ENCODE measurements at regions not wholly inside any gene's neighbourhood (a gene's known extent, or its start where the extent isn't known, plus 50 kb on each side); places are given as distances from the start of the nearest gene placed in this dataset.

DNA sequence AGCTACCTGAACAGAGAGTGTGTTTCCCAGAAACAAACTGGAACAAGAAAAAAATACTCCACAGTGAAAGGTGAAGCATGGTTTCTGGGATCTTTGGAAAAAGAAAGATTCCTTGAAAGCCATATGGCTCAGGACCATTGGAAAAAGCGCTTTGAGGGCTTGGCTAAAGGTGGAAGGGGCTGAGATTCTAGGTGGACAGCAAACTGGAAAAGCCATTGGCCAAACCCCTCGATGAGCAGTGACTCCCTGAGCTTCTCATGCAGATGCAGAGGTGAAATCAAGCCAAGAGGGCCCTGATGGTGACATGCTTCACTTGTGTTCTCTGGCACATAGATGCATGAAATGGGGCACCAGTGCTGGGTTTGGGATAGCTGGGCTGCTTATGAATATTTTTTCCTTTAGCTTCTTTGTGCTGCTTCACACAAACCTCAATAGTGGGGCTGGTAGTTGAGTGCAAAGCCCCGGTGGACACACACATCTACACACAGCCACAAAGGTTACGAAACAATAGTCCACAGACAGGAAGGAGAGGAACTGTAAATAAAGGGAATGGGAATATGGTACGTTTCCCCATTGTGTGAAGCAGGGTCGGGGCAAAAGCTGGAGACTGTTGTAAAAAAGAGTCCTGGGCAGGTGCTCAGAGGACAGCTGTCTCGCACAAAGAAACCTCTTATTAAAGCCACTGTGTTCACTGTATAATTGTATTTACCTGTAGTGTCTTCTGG lies 117.8 kb downstream of the FOXA2 start:
- no peak for DNase-seq (ENCODE audit: low read depth)
- TF ChIP-seq, protein P1, sequence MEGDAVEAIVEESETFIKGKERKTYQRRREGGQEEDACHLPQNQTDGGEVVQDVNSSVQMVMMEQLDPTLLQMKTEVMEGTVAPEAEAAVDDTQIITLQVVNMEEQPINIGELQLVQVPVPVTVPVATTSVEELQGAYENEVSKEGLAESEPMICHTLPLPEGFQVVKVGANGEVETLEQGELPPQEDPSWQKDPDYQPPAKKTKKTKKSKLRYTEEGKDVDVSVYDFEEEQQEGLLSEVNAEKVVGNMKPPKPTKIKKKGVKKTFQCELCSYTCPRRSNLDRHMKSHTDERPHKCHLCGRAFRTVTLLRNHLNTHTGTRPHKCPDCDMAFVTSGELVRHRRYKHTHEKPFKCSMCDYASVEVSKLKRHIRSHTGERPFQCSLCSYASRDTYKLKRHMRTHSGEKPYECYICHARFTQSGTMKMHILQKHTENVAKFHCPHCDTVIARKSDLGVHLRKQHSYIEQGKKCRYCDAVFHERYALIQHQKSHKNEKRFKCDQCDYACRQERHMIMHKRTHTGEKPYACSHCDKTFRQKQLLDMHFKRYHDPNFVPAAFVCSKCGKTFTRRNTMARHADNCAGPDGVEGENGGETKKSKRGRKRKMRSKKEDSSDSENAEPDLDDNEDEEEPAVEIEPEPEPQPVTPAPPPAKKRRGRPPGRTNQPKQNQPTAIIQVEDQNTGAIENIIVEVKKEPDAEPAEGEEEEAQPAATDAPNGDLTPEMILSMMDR (conservative IDR thresholded peaks at IDR 0.05; ENCODE audit: low read depth, low read length), result no peak
- no peak overlapping the region for H3K4me3 ChIP-seq (ENCODE audit: low read length)

DNA sequence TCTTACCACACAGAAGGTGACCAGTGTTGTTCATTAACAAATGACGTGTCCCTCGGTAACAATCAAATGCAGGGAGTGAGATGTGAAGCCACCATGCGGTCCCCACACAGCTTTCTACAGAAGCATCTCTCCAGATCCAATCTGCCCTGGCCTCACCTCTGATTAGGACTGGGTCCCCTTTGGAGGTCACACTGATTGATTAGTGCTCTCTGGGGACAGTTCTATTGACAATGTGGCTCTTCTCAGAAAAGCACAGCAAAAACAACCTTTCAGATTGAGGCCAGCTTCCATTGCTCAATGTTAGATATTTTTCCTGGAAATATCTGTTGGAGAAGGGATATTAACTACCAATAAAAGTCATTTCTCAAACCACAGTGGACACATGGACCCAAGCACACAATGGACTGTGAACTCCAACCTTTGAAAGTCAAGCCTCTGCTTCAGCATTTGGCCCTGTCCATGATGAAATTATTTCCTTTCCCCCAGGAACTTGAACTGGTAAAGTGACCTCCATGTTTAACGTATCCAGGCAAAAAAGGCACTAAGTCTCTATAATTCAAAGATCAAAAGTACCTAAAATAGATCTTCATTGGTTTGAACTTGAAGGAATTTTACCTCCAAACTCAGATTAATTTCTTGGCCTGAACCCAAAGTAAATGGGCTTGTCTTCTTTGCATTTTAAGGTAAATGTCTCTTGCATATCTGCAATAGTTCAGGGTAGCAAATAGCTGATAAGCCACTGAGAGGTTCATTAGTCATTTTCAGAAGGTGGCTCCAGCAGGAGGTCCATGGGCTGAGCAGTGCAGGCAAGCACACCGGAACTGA lies 118.5 kb downstream of the FOXA2 start:
- TF ChIP-seq, protein P1 (conservative IDR thresholded peaks at IDR 0.05; ENCODE audit: low read depth, low read length), result no peak
- DNase-seq (ENCODE audit: low read depth), result no peak
- H3K4me3 ChIP-seq (ENCODE audit: low read length), result no peak overlapping the region

DNA sequence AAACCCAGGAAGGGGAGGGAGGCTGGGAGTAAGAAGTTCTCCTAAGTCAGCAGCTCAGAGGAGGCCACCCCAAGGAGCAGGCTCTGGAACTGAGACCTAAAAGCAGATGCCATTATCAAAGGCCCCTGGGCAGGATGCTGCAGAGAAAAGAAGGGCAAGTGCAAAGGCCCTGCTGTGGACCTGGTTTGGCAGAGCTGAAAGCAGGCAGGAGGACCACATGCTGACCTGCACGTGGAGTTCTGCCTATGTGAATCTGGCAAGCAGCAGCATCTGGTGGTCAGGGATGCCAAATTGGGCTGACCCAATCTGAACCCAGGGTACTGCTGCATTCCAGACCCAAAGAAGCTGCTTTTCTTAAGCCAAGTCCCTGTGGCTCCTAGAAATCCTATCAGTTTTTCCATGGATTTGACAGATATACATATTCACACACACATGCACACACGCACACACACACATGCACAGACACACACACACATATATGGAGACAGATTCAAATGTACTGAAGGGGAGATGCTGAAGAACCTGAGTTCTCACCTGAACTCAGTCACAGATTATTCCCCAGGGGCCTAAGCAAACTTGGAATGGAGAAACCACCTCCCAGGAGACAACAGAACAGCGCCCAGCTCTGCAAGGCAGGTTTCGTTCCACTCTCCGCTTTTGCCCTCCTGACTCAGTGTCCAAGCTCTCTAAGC lies 119.9 kb downstream of the FOXA2 start:
- no peak for DNase-seq (ENCODE audit: low read depth)
- no peak overlapping the region for H3K4me3 ChIP-seq (ENCODE audit: low read length)
- TF ChIP-seq, protein P1 (conservative IDR thresholded peaks at IDR 0.05; ENCODE audit: low read depth, low read length), result no peak

DNA sequence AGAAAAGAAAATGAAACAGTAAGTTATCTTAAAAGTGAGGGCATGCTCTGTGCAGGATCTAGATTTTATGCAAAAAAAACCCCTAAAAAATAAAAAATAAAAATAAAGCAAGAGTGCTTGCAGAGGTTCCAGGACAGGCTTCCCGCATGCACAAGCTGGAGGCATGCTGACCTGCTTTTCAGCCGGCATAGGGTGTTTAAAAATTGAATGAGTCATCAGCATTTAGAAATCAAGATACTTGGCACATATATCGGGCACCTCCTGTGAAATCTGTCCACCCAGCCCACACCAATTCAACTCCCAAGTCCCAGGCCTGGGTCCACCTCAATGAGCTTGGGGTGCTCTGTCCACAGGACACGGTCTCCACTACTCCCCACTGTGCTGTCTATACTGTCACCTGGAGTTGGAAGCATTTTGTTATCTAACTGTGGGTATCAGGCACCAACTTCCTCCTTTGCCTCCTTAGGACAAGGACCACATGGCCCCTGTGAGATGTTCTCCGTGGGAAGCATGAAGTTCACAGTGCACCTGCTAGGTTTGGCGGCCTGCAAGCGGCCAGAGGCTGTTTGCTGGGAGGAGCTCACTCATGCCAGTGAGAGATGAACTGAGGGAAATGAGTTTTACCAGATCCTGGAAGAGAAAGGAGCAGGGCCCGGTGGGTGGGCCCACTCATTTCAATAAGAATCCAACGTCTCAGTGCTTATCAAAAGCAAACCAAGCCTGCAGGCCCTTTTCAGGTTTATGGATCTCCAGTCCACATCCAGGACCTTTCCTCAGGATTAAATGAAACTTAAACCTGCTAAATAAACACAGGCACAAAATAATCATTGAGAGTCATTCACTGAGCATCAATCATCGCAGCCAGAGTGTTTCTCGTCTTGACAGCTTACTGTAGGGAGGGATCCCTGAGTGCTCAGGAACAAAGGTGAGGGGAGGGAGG lies 121.1 kb downstream of the FOXA2 start:
- DNase-seq (ENCODE audit: low read depth), result no peak
- TF ChIP-seq, protein P1 (conservative IDR thresholded peaks at IDR 0.05; ENCODE audit: low read depth, low read length), result no peak

DNA sequence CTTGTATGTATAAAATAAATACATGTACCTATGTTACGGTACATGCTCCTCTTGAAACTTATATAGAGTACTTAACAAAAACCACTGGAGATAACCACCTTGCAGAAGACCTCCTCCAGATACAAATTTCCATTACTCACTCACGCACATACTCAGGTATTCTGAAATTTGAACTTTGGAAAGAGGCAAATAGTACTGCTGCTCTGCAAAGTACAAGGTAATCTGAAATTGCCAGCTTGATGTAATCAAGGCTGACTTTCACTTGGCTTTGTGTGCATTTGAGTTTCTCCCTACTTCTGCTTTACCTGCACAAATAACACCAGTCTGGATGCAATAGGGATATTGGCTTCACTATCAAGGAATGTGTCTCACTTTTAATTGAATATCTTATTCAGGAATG lies 123.6 kb downstream of the FOXA2 start:
- H3K4me3 ChIP-seq (ENCODE audit: low read length), result no peak overlapping the region
- TF ChIP-seq, protein P1 (conservative IDR thresholded peaks at IDR 0.05; ENCODE audit: low read depth, low read length), result no peak
- DNase-seq (ENCODE audit: low read depth), result no peak

More for the DNA sequence above, 121.1 kb downstream of the FOXA2 start:
- H3K4me3 ChIP-seq (ENCODE audit: low read length), result no peak overlapping the region

DNA sequence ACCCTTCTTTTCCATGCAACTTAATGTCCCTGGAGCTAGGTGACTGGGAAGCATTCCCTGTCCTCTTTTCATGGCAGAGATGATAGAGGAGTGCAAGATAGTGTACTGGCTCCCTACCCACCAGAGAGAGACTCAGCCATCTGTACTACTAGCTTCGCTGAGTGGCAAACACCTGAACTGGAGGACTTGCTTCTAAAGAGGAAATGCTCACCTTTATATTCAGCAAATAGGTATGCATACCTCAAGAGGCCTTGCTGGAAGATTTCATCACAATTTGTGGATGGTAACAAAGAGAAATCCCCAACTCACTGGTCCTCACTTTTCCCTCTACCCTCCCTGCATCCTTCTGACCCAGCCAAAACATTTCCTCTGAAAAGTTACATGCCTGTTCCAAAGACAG lies 124.1 kb downstream of the FOXA2 start:
- no peak overlapping the region for H3K4me3 ChIP-seq (ENCODE audit: low read length)
- no peak for DNase-seq (ENCODE audit: low read depth)
- TF ChIP-seq, protein P1 (conservative IDR thresholded peaks at IDR 0.05; ENCODE audit: low read depth, low read length), result no peak
